OCI-LY1 (cell line): ENCODE measurements at regions not wholly inside any gene's neighbourhood (a gene's known extent, or its start where the extent isn't known, plus 50 kb on each side); places are given as distances from the start of the nearest gene placed in this dataset.

Experiments used
- EZH2 ChIP-seq: fragments of 200-600 bp; sonication (generic), shearing (Covaris generic); IDR thresholded peaks from 2 replicates; pipeline ENCODE4 v1.8.0; 2017; ENCODE audit warnings: borderline replicate concordance, mixed run types, mild to moderate bottlenecking, antibody characterized with exemption, low read length, moderate library complexity, mixed read lengths
- TF ChIP-seq, protein P1 (sequence below): fragments of 200-600 bp; sonication (generic), shearing (Covaris generic); IDR thresholded peaks from 2 replicates; pipeline ENCODE4 v1.5.1; 2017; ENCODE audit warnings: mild to moderate bottlenecking, antibody characterized with exemption, low read length, moderate library complexity, mixed read lengths

DNA sequence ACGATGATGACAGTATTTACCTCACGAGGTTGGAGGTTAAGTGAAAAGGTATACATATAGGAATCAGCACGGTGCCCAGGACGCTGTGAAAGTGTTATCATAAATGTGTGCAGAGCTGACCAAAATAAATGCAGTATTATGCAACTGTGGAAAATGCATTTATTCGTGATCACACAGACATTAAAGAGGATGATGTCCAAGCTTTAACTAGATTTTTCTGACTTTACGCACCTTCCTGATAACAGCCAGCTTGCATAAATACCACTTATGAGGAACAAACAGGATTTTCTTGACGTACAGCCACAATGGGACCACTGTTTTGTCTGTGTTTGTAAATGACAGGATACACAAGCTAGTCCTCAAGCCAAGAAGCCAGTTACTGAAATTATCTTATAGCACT, 71.4 kb upstream of the ATP10B start:
- TF ChIP-seq, protein P1, sequence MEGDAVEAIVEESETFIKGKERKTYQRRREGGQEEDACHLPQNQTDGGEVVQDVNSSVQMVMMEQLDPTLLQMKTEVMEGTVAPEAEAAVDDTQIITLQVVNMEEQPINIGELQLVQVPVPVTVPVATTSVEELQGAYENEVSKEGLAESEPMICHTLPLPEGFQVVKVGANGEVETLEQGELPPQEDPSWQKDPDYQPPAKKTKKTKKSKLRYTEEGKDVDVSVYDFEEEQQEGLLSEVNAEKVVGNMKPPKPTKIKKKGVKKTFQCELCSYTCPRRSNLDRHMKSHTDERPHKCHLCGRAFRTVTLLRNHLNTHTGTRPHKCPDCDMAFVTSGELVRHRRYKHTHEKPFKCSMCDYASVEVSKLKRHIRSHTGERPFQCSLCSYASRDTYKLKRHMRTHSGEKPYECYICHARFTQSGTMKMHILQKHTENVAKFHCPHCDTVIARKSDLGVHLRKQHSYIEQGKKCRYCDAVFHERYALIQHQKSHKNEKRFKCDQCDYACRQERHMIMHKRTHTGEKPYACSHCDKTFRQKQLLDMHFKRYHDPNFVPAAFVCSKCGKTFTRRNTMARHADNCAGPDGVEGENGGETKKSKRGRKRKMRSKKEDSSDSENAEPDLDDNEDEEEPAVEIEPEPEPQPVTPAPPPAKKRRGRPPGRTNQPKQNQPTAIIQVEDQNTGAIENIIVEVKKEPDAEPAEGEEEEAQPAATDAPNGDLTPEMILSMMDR = no peak
- no peak for TF ChIP-seq EZH2
